ENCODE measurements at regions not wholly inside any gene's neighbourhood (a gene's known extent, or its start where the extent isn't known, plus 50 kb on each side); places are given as distances from the start of the nearest gene placed in this dataset.

DNA sequence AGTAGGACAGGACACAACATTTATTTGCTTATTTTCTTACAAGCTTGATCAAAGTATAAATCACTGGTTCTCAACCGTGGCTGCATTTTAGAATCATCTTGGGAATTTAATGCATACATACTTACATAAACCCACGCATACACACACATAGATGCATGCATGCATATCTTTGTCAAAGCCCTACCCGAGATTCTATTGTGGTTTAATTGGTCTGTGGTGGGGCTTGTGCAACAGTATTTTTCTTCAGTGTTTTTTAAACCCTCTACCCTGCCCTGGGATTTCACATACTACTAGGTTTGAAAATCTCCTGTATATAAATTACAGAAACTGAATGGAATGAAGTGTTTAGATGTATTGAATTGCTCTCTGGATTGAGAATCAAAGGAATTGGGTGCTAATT, 1166.2 kb downstream of the MAT2B start:
- TF ChIP-seq, protein P1, sequence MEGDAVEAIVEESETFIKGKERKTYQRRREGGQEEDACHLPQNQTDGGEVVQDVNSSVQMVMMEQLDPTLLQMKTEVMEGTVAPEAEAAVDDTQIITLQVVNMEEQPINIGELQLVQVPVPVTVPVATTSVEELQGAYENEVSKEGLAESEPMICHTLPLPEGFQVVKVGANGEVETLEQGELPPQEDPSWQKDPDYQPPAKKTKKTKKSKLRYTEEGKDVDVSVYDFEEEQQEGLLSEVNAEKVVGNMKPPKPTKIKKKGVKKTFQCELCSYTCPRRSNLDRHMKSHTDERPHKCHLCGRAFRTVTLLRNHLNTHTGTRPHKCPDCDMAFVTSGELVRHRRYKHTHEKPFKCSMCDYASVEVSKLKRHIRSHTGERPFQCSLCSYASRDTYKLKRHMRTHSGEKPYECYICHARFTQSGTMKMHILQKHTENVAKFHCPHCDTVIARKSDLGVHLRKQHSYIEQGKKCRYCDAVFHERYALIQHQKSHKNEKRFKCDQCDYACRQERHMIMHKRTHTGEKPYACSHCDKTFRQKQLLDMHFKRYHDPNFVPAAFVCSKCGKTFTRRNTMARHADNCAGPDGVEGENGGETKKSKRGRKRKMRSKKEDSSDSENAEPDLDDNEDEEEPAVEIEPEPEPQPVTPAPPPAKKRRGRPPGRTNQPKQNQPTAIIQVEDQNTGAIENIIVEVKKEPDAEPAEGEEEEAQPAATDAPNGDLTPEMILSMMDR (IDR thresholded peaks at IDR 0.05) = no peak
- TF ChIP-seq EZH2 (IDR thresholded peaks at IDR 0.05; ENCODE audit: borderline replicate concordance, insufficient read depth, low read depth, low read length, poor library complexity, severe bottlenecking) = no peak
